ENCODE measurements at regions not wholly inside any gene's neighbourhood (a gene's known extent, or its start where the extent isn't known, plus 50 kb on each side); places are given as distances from the start of the nearest gene placed in this dataset.

- H3K36me3 ChIP-seq (replicated peaks) = no peaks in the 10 kb centered on the region
- no peak for DNase-seq (ENCODE audit: low spot score in 2 of 2)
- H3K9me3 ChIP-seq = peaks cover 2% of the 10 kb centered on the region
- no peaks in the 10 kb centered on the region for H3K4me1 ChIP-seq
- no peak overlapping the region for H3K4me3 ChIP-seq
- no peaks in the 10 kb centered on the region for H3K27me3 ChIP-seq (ENCODE audit: low read depth)
- in situ Hi-C loops (cut with MboI; ENCODE audit: low sequenced_read_pairs) = no loop called here
These were observed 623.4 kb downstream of the CDH26 start for GRCh38 chr20:60581606-60582115.

DNA sequence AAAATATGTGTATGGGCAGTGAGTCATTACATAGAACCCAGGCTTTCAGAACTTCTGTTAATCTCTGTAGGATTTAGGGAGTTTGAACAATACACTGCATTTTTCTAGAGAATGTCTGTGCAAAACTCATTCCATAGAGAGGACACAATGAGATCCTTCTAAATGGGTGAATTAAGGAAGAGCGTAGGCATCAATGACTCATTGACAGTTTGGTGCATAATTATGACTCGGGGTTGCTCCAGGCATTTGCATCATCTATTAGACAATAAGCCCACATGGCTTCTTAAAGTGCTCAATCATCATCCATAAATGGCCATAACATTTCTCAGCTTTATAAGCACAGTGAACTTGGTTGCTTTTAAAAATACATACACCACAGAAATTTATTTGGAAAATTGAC lies 625.5 kb downstream of the CDH26 start:
- no peak for DNase-seq (ENCODE audit: low spot score in 2 of 2)
- in situ Hi-C loops (cut with MboI; ENCODE audit: low sequenced_read_pairs) = no loop called here
- H3K4me1 ChIP-seq = no peaks in the 10 kb centered on the region
- no peaks in the 10 kb centered on the region for H3K27me3 ChIP-seq (ENCODE audit: low read depth)
- H3K9me3 ChIP-seq = peaks cover 2% of the 10 kb centered on the region
- no peak overlapping the region for H3K4me3 ChIP-seq
- no peaks in the 10 kb centered on the region for H3K36me3 ChIP-seq (replicated peaks)

DNA sequence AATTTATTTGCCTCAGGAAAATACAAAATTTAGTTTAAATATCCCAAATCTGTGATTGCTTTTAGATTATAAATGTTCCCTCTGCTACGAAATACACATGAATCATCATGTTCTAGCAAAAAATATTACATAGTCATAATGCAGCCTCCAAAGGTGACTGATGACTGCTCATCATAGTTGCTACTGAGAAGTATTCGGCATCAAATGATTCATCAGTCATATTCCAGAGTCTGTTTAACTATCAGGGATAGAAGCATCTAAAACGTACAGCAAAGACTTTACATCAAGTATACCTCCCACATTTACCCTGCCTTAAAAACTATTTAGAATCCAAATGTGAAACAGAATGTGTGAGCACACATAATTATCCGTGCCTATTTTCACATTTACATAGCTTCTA lies 626.0 kb downstream of the CDH26 start:
- no peak overlapping the region for H3K4me3 ChIP-seq
- in situ Hi-C loops (cut with MboI; ENCODE audit: low sequenced_read_pairs) = no loop called here
- peaks cover 2% of the 10 kb centered on the region for H3K9me3 ChIP-seq
- H3K4me1 ChIP-seq = no peaks in the 10 kb centered on the region
- DNase-seq (ENCODE audit: low spot score in 2 of 2) = no peak
- no peaks in the 10 kb centered on the region for H3K36me3 ChIP-seq (replicated peaks)
- H3K27me3 ChIP-seq (ENCODE audit: low read depth) = no peaks in the 10 kb centered on the region

- Histone ChIP-seq H3K4me1 (no peaks in the 10 kb centered on the region), H3K4me3 (no peak overlapping the region), H3K27me3 (ENCODE audit: low read depth) (no peaks in the 10 kb centered on the region), H3K36me3 (replicated peaks) (no peaks in the 10 kb centered on the region), H3K9me3 (peaks cover 2% of the 10 kb centered on the region)
- in situ Hi-C loops (cut with MboI; ENCODE audit: low sequenced_read_pairs) = no loop called here
- no peak for DNase-seq (ENCODE audit: low spot score in 2 of 2)
These were observed 627.4 kb downstream of the CDH26 start for GRCh38 chr20:60585651-60586050.

DNA sequence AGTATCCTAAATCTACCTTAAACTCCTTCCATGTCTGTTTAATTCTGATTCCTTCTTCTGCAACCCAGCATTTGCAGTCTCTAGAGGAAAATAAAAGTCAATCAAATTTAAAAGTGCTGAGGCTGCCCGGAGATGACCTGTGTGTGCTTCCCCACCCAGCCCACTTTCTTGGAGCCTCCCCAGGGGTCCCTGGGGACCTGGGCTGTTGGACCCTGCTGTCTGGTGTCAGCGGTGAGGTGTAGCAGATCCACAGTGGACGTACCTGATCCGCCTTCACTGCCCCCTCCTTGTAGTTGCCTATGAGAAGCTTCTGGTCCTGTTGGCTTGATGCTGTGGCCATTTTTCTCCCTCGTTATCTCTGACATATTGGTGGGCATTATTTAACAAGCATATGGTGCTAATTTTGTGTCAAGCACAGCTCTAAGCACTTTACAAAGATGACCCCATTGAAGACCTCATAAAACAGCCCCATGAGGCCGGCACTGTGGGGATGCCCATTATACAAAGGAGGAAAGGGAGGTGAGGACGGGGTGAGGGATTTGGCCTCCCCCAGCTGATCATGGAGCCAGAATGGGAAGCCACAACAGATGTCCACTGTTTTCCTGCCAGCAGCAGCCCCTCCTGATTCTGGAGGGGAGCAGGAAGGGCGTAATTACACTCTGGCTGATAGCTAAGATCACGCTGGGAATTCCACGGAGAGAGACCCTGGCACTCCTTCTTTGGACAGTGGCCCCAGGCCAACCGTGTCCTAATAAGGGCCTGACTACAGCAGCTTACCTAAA lies 628.2 kb downstream of the CDH26 start:
- Histone ChIP-seq H3K4me3 (no peak overlapping the region), H3K36me3 (replicated peaks) (no peaks in the 10 kb centered on the region), H3K4me1 (no peaks in the 10 kb centered on the region), H3K9me3 (peaks cover 2% of the 10 kb centered on the region), H3K27me3 (ENCODE audit: low read depth) (no peaks in the 10 kb centered on the region)
- DNase-seq (ENCODE audit: low spot score in 2 of 2) = no peak
- in situ Hi-C loops (cut with MboI; ENCODE audit: low sequenced_read_pairs) = no loop called here

DNA sequence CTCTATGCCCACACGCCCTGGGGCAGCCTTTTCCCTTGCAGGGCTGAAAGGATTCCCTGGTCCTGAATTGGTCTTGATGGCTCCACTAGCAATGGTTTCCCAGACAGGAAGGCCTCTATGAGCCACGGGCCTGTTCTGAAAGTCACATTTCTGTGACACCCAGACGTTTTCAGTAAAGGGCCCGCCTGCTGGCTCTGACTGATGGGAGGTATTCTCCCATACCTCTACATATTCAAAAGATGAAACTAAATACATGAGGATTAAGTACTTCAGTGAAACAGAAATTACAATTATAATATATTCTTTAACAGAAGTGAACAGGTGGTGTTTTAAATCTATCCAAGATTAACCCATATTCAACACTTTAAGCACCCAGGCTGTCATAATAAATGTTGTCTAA lies 629.8 kb downstream of the CDH26 start:
- H3K27me3 ChIP-seq (ENCODE audit: low read depth) = no peaks in the 10 kb centered on the region
- in situ Hi-C loops (cut with MboI; ENCODE audit: low sequenced_read_pairs) = no loop called here
- no peaks in the 10 kb centered on the region for H3K4me1 ChIP-seq
- no peak for DNase-seq (ENCODE audit: low spot score in 2 of 2)
- H3K36me3 ChIP-seq (replicated peaks) = no peaks in the 10 kb centered on the region
- peaks cover 4% of the 10 kb centered on the region for H3K9me3 ChIP-seq
- no peak overlapping the region for H3K4me3 ChIP-seq

GRCh38 chr20:60589623-60590022 lies 631.4 kb downstream of the CDH26 start:
- DNase-seq (ENCODE audit: low spot score in 2 of 2) = no peak
- no peaks in the 10 kb centered on the region for H3K4me1 ChIP-seq
- peaks cover 2% of the 10 kb centered on the region; the same call in 1 of the 2 replicates for H3K9me3 ChIP-seq
- H3K4me3 ChIP-seq = no peak overlapping the region
- H3K27me3 ChIP-seq (ENCODE audit: low read depth) = no peaks in the 10 kb centered on the region
- no peaks in the 10 kb centered on the region for H3K36me3 ChIP-seq (replicated peaks)
- in situ Hi-C loops (cut with MboI; ENCODE audit: low sequenced_read_pairs) = no loop called here

DNA sequence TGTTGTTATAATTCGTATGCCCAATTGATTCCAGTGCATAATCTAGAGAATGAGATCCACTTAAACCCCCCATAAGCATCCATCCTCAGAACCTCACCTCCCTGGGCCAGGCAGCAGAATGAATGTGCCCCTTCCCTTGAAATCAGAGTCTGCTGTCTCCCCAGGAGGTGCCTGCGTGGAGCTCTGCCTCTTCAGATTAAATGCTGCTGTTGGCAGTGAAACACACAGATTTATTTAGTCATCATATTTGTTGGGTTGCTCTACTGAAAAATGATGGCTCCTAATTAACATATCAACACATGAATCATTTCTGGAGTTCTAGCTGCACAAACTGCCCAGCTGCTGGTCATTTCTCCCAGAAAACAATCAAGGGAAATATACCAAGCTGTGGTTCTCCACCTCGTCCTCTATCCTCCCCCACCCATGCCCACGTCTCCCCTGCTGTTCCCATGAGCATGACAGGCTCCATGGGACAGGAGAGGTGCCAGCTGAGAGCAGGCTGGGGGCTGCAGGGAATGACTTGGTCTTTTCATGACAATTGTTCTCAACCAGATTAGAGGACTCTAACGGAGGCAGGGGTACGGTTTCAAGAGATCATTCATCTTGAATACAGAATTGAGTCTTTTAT lies 633.1 kb downstream of the CDH26 start:
- DNase-seq (ENCODE audit: low spot score in 2 of 2) = no peak
- Histone ChIP-seq H3K4me1 (no peaks in the 10 kb centered on the region), H3K27me3 (ENCODE audit: low read depth) (no peaks in the 10 kb centered on the region), H3K4me3 (no peak overlapping the region), H3K36me3 (replicated peaks) (no peaks in the 10 kb centered on the region), H3K9me3 (peaks cover 2% of the 10 kb centered on the region; the same call in 1 of the 2 replicates)
- in situ Hi-C loops (cut with MboI; ENCODE audit: low sequenced_read_pairs) = no loop called here

GRCh38 chr20:60598528-60598927 lies 640.3 kb downstream of the CDH26 start:
- no peaks in the 10 kb centered on the region for H3K9me3 ChIP-seq
- no peaks in the 10 kb centered on the region for H3K4me1 ChIP-seq
- no peaks in the 10 kb centered on the region for H3K27me3 ChIP-seq (ENCODE audit: low read depth)
- H3K36me3 ChIP-seq (replicated peaks) = no peaks in the 10 kb centered on the region
- in situ Hi-C loops (cut with MboI; ENCODE audit: low sequenced_read_pairs) = no loop called here
- H3K4me3 ChIP-seq = no peak overlapping the region
- DNase-seq (ENCODE audit: low spot score in 2 of 2) = no peak

- H3K9me3 ChIP-seq = no peaks in the 10 kb centered on the region
- in situ Hi-C loops (cut with MboI; ENCODE audit: low sequenced_read_pairs) = no loop called here
- no peaks in the 10 kb centered on the region for H3K4me1 ChIP-seq
- no peaks in the 10 kb centered on the region for H3K27me3 ChIP-seq (ENCODE audit: low read depth)
- no peak overlapping the region for H3K4me3 ChIP-seq
- DNase-seq (ENCODE audit: low spot score in 2 of 2) = no peak
- H3K36me3 ChIP-seq (replicated peaks) = no peaks in the 10 kb centered on the region
These were observed 641.2 kb downstream of the CDH26 start for GRCh38 chr20:60599381-60599780.

- no peaks in the 10 kb centered on the region for H3K4me1 ChIP-seq
These were observed 641.8 kb downstream of the CDH26 start for GRCh38 chr20:60600036-60600435.

GRCh38 chr20:60624066-60624465 lies 628.0 kb upstream of the CDH4 start:
- Histone ChIP-seq H3K9me3 (no peaks in the 10 kb centered on the region), H3K4me1 (no peaks in the 10 kb centered on the region), H3K36me3 (replicated peaks) (no peaks in the 10 kb centered on the region), H3K27me3 (ENCODE audit: low read depth) (no peaks in the 10 kb centered on the region), H3K4me3 (no peak overlapping the region)
- in situ Hi-C loops (cut with MboI; ENCODE audit: low sequenced_read_pairs) = no loop called here
- DNase-seq (ENCODE audit: low spot score in 2 of 2) = no peak

More at GRCh38 chr20:60600036-60600435, 641.8 kb downstream of the CDH26 start:
- Histone ChIP-seq H3K36me3 (replicated peaks) (no peaks in the 10 kb centered on the region), H3K4me3 (no peak overlapping the region), H3K9me3 (no peaks in the 10 kb centered on the region), H3K27me3 (ENCODE audit: low read depth) (no peaks in the 10 kb centered on the region)
- DNase-seq (ENCODE audit: low spot score in 2 of 2) = no peak
- in situ Hi-C loops (cut with MboI; ENCODE audit: low sequenced_read_pairs) = no loop called here

- Histone ChIP-seq H3K4me1 (no peaks in the 10 kb centered on the region), H3K36me3 (replicated peaks) (no peaks in the 10 kb centered on the region), H3K9me3 (no peaks in the 10 kb centered on the region), H3K4me3 (no peak overlapping the region), H3K27me3 (ENCODE audit: low read depth) (no peaks in the 10 kb centered on the region)
- DNase-seq (ENCODE audit: low spot score in 2 of 2) = no peak
- in situ Hi-C loops (cut with MboI; ENCODE audit: low sequenced_read_pairs) = no loop called here
These were observed 624.1 kb upstream of the CDH4 start for GRCh38 chr20:60627751-60628565.

DNA sequence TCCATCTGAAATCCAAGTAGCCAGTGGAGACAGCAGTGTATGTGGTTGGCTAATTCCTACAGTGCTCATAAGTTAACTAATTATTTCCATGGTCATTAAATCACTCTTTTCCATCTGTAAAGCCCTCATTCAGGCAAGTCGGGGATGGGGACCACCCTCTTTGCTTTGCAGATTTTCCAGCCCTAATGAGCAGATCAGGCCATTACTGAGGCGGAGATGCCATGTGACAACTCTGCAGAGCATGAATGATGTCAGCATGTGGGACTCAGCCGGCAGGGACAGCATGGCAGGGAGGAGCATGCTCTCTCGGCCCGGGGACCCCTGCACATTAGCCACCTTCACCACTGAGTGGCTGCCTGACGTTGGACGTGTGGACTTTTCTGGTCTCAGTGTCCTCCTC lies 623.3 kb upstream of the CDH4 start:
- Histone ChIP-seq H3K27me3 (ENCODE audit: low read depth) (no peaks in the 10 kb centered on the region), H3K4me3 (no peak overlapping the region), H3K4me1 (no peaks in the 10 kb centered on the region), H3K36me3 (replicated peaks) (no peaks in the 10 kb centered on the region), H3K9me3 (no peaks in the 10 kb centered on the region)
- in situ Hi-C loops (cut with MboI; ENCODE audit: low sequenced_read_pairs) = no loop called here
- DNase-seq (ENCODE audit: low spot score in 2 of 2) = no peak
